GM21737 (cell line): ENCODE measurements at regions not wholly inside any gene's neighbourhood (a gene's known extent, or its start where the extent isn't known, plus 50 kb on each side); places are given as distances from the start of the nearest gene placed in this dataset.
"Not testable (repeated sequence)": the region's sequence is repeated elsewhere in the genome, so short reads cannot be mapped to it uniquely, and the experiment has no call there.

Experiments
- ATAC-seq: cut with Tn5 transposase; IDR thresholded peaks from one replicate; pipeline ENCODE4 v1.9.1; 2021; ENCODE audit warnings: mild to moderate bottlenecking, moderate library complexity; ENCODE audit not compliant: unreplicated experiment

GRCh38 chr6:67882436-67883311, 752.4 kb upstream of the ADGRB3 start:
- ATAC-seq, result no peak

GRCh38 chr6:67881706-67882065, 753.4 kb upstream of the ADGRB3 start:
- ATAC-seq, result no peak

- no peak for ATAC-seq
Observed at GRCh38 chr6:67880939-67881705, 754.0 kb upstream of the ADGRB3 start.

- not testable (repeated sequence) for ATAC-seq
Observed at GRCh38 chr6:67880343-67880742, 754.7 kb upstream of the ADGRB3 start.

GRCh38 chr6:67879928-67880327, 755.2 kb upstream of the ADGRB3 start:
- ATAC-seq, result not testable (repeated sequence)

GRCh38 chr6:67879105-67879904, 755.8 kb upstream of the ADGRB3 start:
- ATAC-seq, result not testable (repeated sequence)

GRCh38 chr6:67878216-67878615, 756.9 kb upstream of the ADGRB3 start:
- ATAC-seq, result not testable (repeated sequence)

GRCh38 chr6:67877288-67877687, 757.8 kb upstream of the ADGRB3 start:
- ATAC-seq, result no peak

- ATAC-seq, result no peak
Observed at GRCh38 chr6:67875877-67876383, 759.2 kb upstream of the ADGRB3 start.

- ATAC-seq, result no peak
Observed at GRCh38 chr6:67870321-67870720, 764.8 kb upstream of the ADGRB3 start.

- no peak for ATAC-seq
Observed at GRCh38 chr6:67863346-67863745, 771.7 kb upstream of the ADGRB3 start.

GRCh38 chr6:67854098-67854497, 781.0 kb upstream of the ADGRB3 start:
- ATAC-seq, result no peak

GRCh38 chr6:67839818-67840217, 795.3 kb upstream of the ADGRB3 start:
- no peak for ATAC-seq

GRCh38 chr6:67825201-67825895, 809.7 kb upstream of the ADGRB3 start:
- ATAC-seq, result no peak

- no peak for ATAC-seq
Observed at GRCh38 chr6:67818322-67818721, 816.8 kb upstream of the ADGRB3 start.

- ATAC-seq, result no peak
Observed at GRCh38 chr6:67815623-67816022, 819.5 kb upstream of the ADGRB3 start.

GRCh38 chr6:67814262-67814661, 820.8 kb upstream of the ADGRB3 start:
- ATAC-seq, result no peak

GRCh38 chr6:67812693-67813092, 822.4 kb upstream of the ADGRB3 start:
- no peak for ATAC-seq

GRCh38 chr6:67812125-67812524, 823.0 kb upstream of the ADGRB3 start:
- ATAC-seq, result no peak

GRCh38 chr6:67811239-67812037, 823.6 kb upstream of the ADGRB3 start:
- no peak for ATAC-seq
